ENCODE measurements at regions not wholly inside any gene's neighbourhood (a gene's known extent, or its start where the extent isn't known, plus 50 kb on each side); places are given as distances from the start of the nearest gene placed in this dataset.
"Not testable (repeated sequence)": the region's sequence is repeated elsewhere in the genome, so short reads cannot be mapped to it uniquely, and the experiment has no call there.

DNA sequence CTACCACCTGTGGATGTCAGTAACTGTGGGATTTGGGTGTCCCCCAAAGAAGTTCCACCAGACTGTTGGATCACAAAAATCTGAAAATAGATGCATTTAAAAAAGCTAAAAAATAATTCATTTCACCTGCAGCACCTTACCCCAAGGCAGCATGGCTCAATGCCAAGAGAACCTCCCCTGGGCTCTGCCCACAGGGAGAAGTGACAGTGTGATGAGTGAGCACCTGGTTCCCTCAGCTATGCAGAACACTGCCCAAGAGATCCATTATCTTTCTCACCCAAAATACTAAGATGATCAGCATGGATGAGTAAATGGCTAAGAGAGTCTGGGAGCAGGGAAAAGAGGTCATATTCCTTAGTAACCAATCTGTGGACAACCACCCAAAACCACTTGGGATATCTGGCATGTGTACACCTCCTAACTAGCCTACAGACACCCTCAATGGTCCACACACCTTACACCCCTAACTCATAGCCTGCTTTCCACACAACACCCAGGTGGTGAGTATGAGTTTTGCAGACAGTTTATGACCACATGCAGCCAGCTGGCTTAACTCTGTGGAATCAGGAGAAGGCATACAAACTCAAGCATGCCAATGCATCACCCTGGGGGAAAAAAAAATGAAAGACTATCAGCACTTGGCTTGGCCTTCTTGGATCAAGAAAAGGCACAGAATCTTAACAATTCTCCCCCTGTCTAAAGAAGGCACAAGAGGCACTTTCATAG is 416.5 kb upstream of the SMIM31 start:
- no peak for DNase-seq (ENCODE audit: low spot score)
- no peak for TF ChIP-seq CTCF (IDR thresholded peaks at IDR 0.05; ENCODE audit: extremely low read depth, insufficient read depth, missing control alignments)
- in situ Hi-C loops (cut with MboI; ENCODE audit: low pct_unique_long_range_greater_than_20kb, low sequenced_read_pairs, unreplicated experiment) = no loop called here

DNA sequence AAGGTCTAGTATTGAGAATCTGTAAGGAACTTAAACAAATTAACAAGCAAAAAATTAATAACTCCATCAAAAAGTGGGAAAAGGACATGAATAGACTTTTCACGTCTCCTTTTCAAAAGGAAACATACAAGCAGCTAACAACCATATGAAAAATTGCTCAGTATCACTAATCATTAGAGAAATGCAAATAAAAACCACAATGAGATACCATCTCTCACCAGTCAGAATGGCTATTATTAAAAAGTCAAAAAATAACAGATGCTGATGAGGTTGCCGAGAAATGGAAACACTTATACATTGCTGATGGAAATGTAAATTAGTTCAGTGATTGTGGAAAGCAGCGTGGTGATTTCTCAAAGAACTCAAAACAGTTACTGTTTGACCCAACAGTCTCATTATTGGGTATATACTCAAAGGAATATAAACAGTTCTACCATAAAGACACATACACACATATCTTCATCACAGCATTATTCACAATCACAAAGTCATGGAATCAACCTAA is 410.4 kb upstream of the SMIM31 start:
- no peak for TF ChIP-seq CTCF (IDR thresholded peaks at IDR 0.05; ENCODE audit: extremely low read depth, insufficient read depth, missing control alignments)
- no peak for DNase-seq (ENCODE audit: low spot score)
- in situ Hi-C loops (cut with MboI; ENCODE audit: low pct_unique_long_range_greater_than_20kb, low sequenced_read_pairs, unreplicated experiment) = no loop called here

GRCh38 chr4:164345756-164346155 is 408.2 kb upstream of the SMIM31 start:
- DNase-seq (ENCODE audit: low spot score) = no peak
- in situ Hi-C loops (cut with MboI; ENCODE audit: low pct_unique_long_range_greater_than_20kb, low sequenced_read_pairs, unreplicated experiment) = no loop called here
- TF ChIP-seq CTCF (IDR thresholded peaks at IDR 0.05; ENCODE audit: extremely low read depth, insufficient read depth, missing control alignments) = no peak

DNA sequence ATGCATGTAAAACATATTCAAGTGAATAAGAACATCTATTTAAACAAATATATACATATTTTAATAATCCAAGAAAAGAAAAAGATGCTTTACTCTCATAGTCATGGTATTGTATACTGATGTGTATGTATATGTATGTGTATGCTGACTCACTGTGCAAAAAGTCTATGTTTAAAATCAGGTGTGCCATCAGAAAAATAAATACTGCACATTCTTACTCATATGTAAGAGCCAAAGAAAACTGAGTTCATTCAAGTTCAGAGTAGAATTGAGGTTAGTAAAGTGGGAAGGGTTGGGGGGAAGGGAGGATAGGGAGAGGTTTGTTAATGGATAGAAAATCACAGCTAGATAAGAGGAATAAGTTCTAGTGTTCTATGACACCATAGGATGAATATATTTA is 403.9 kb upstream of the SMIM31 start:
- in situ Hi-C loops (cut with MboI; ENCODE audit: low pct_unique_long_range_greater_than_20kb, low sequenced_read_pairs, unreplicated experiment) = no loop called here
- no peak for TF ChIP-seq CTCF (IDR thresholded peaks at IDR 0.05; ENCODE audit: extremely low read depth, insufficient read depth, missing control alignments)
- no peak for DNase-seq (ENCODE audit: low spot score)

GRCh38 chr4:164350716-164351115 is 403.2 kb upstream of the SMIM31 start:
- in situ Hi-C loops (cut with MboI; ENCODE audit: low pct_unique_long_range_greater_than_20kb, low sequenced_read_pairs, unreplicated experiment); DNase-seq (ENCODE audit: low spot score): not testable (repeated sequence)

DNA sequence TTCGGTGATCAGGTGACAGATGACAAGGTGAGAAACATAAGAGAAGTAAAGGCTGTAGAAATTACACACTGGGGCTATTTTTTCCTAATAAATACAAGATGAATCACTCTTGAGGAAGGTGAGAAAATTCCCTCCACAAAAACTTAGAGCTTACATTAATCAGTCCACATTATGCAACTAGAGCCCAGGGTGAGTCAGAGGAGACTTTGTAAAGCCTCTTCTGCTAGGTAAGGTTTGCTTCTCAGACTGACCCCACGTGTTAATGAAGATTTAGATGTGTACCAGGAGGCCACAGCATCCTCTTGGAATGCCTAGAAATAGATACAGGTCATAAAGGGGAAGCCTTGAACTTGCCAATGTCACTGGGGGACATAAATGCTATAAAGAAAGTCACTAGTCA is 396.0 kb upstream of the SMIM31 start:
- no peak for TF ChIP-seq CTCF (IDR thresholded peaks at IDR 0.05; ENCODE audit: extremely low read depth, insufficient read depth, missing control alignments)
- DNase-seq (ENCODE audit: low spot score) = no peak
- in situ Hi-C loops (cut with MboI; ENCODE audit: low pct_unique_long_range_greater_than_20kb, low sequenced_read_pairs, unreplicated experiment) = no loop called here

DNA sequence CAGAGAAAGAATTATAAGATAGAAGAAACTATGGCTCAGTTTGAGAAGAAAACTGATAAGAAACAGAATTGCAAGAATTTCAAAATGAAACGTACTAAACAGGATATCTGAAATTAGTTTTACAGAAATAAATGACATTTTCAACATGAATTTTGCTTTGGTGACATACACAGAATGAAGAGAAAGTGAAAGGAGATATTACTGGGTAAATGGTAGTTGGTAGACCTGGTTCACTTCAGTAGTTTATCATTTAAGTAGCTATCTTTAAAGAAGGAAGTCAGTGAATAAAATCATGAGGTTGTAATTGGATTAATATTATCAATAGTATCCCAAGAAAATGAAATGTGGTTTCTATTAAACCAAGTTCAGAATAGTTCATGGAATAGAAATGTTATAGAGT is 395.5 kb upstream of the SMIM31 start:
- TF ChIP-seq CTCF (IDR thresholded peaks at IDR 0.05; ENCODE audit: extremely low read depth, insufficient read depth, missing control alignments) = no peak
- in situ Hi-C loops (cut with MboI; ENCODE audit: low pct_unique_long_range_greater_than_20kb, low sequenced_read_pairs, unreplicated experiment) = no loop called here
- DNase-seq (ENCODE audit: low spot score) = no peak

Data from GM13977 (cell line).